T-helper 1 cell (primary cell): ENCODE measurements at regions not wholly inside any gene's neighbourhood (a gene's known extent, or its start where the extent isn't known, plus 50 kb on each side); places are given as distances from the start of the nearest gene placed in this dataset.
A peak's percentile ranks its signal among the peaks of the same experiment; 100 is the strongest.
"Not testable (repeated sequence)": the region's sequence is repeated elsewhere in the genome, so short reads cannot be mapped to it uniquely, and the experiment has no call there.

Source experiments
- DNase-seq, 5 donors: peaks; one replicate each; pipeline ENCODE4 v3.0.0-alpha.2; 2012 to 2020

GRCh38 chr5:53160895-53161294 lies 51.3 kb upstream of the MOCS2 start:
- DNase-seq = no peak

- DNase-seq = no peak
Measured at GRCh38 chr5:53161876-53162275, 52.3 kb upstream of the MOCS2 start.

GRCh38 chr5:53164478-53165165 lies 55.1 kb upstream of the MOCS2 start:
- DNase-seq = no peak

GRCh38 chr5:53165431-53166182 lies 56.0 kb upstream of the MOCS2 start:
- DNase-seq = no peak

GRCh38 chr5:53166183-53166495 lies 56.6 kb upstream of the MOCS2 start:
- DNase-seq = no peak

GRCh38 chr5:53167836-53168235 lies 58.3 kb upstream of the MOCS2 start:
- no peak for DNase-seq

- DNase-seq = no peak
Measured at GRCh38 chr5:53169933-53170332, 60.4 kb upstream of the MOCS2 start.

GRCh38 chr5:53170746-53171349 lies 61.3 kb upstream of the MOCS2 start:
- DNase-seq = no peak

GRCh38 chr5:53172073-53172472 lies 62.5 kb upstream of the MOCS2 start:
- not testable (repeated sequence) for DNase-seq

- no peak for DNase-seq
Measured at GRCh38 chr5:53172630-53173029, 63.1 kb upstream of the MOCS2 start.

- no peak for DNase-seq
Measured at GRCh38 chr5:53173083-53173482, 63.5 kb upstream of the MOCS2 start.

GRCh38 chr5:53178830-53179229 lies 69.3 kb upstream of the MOCS2 start:
- no peak for DNase-seq

- no peak for DNase-seq
Measured at GRCh38 chr5:53179691-53180090, 70.1 kb upstream of the MOCS2 start.

GRCh38 chr5:53180538-53180937 lies 71.0 kb upstream of the MOCS2 start:
- DNase-seq = no peak

GRCh38 chr5:53180991-53181390 lies 71.4 kb upstream of the MOCS2 start:
- DNase-seq = no peak

GRCh38 chr5:53183880-53184279 lies 74.3 kb upstream of the MOCS2 start:
- DNase-seq = no peak

GRCh38 chr5:53191548-53192165 lies 82.1 kb upstream of the MOCS2 start:
- DNase-seq = no peak

GRCh38 chr5:53194086-53194485 lies 84.5 kb upstream of the MOCS2 start:
- DNase-seq = no peak

GRCh38 chr5:53199882-53200281 lies 90.3 kb upstream of the MOCS2 start:
- DNase-seq = no peak

GRCh38 chr5:53200306-53200705 lies 90.7 kb upstream of the MOCS2 start:
- no peak for DNase-seq

GRCh38 chr5:53201746-53202145 lies 92.2 kb upstream of the MOCS2 start:
- no peak for DNase-seq

- no peak for DNase-seq
Measured at GRCh38 chr5:53206562-53206961, 97.0 kb upstream of the MOCS2 start.

- peak in 1 of 5 donors; percentile 13 for DNase-seq
Measured at GRCh38 chr5:53211799-53212198, 102.2 kb upstream of the MOCS2 start.

- DNase-seq = no peak
Measured at GRCh38 chr5:53219174-53219573, 109.6 kb upstream of the MOCS2 start.
